HG03457 (cell line): ENCODE measurements at regions not wholly inside any gene's neighbourhood (a gene's known extent, or its start where the extent isn't known, plus 50 kb on each side); places are given as distances from the start of the nearest gene placed in this dataset.
"Not testable (repeated sequence)": the region's sequence is repeated elsewhere in the genome, so short reads cannot be mapped to it uniquely, and the experiment has no call there.

ENCODE experiments used
- ATAC-seq: cut with Tn5 transposase; IDR thresholded peaks from one replicate; pipeline ENCODE4 v1.9.1; 2021; ENCODE audit warnings: moderate number of reproducible peaks; ENCODE audit not compliant: unreplicated experiment

- ATAC-seq = no peak
Observed at GRCh38 chr21:28220680-28221079, 772.0 kb downstream of the LTN1 start.

GRCh38 chr21:28216976-28217523 is 775.6 kb downstream of the LTN1 start:
- ATAC-seq = no peak

GRCh38 chr21:28215214-28215954 is 777.3 kb downstream of the LTN1 start:
- no peak for ATAC-seq

- no peak for ATAC-seq
Observed at GRCh38 chr21:28214786-28215185, 777.9 kb downstream of the LTN1 start.

GRCh38 chr21:28213261-28213660 is 779.4 kb downstream of the LTN1 start:
- no peak for ATAC-seq

GRCh38 chr21:28212061-28212460 is 780.6 kb downstream of the LTN1 start:
- no peak for ATAC-seq

- no peak for ATAC-seq
Observed at GRCh38 chr21:28207436-28208173, 785.1 kb downstream of the LTN1 start.

- no peak for ATAC-seq
Observed at GRCh38 chr21:28200726-28201125, 792.0 kb downstream of the LTN1 start.

- ATAC-seq = no peak
Observed at GRCh38 chr21:28196981-28197380, 795.7 kb downstream of the LTN1 start.

- no peak for ATAC-seq
Observed at GRCh38 chr21:28193189-28193588, 799.5 kb downstream of the LTN1 start.

- ATAC-seq = no peak
Observed at GRCh38 chr21:28186604-28187003, 806.1 kb downstream of the LTN1 start.

GRCh38 chr21:28181730-28182129 is 810.9 kb downstream of the LTN1 start:
- no peak for ATAC-seq

GRCh38 chr21:28179136-28179535 is 813.5 kb downstream of the LTN1 start:
- ATAC-seq = no peak

- ATAC-seq = no peak
Observed at GRCh38 chr21:28177124-28177523, 815.6 kb downstream of the LTN1 start.

- no peak for ATAC-seq
Observed at GRCh38 chr21:28174701-28175100, 818.0 kb downstream of the LTN1 start.

- no peak for ATAC-seq
Observed at GRCh38 chr21:28174006-28174405, 818.7 kb downstream of the LTN1 start.

GRCh38 chr21:28172376-28172775 is 820.3 kb downstream of the LTN1 start:
- no peak for ATAC-seq

GRCh38 chr21:28167366-28167765 is 825.3 kb downstream of the LTN1 start:
- ATAC-seq = no peak

GRCh38 chr21:28164519-28164918 is 828.2 kb downstream of the LTN1 start:
- not testable (repeated sequence) for ATAC-seq

GRCh38 chr21:28162052-28162451 is 830.6 kb downstream of the LTN1 start:
- not testable (repeated sequence) for ATAC-seq

GRCh38 chr21:28160378-28160777 is 832.3 kb downstream of the LTN1 start:
- no peak for ATAC-seq

GRCh38 chr21:28159396-28159795 is 833.3 kb downstream of the LTN1 start:
- ATAC-seq = no peak
